NCI-H2227 treated with DMSO at 0.1 percent for 48 hours (cell line): ENCODE measurements at regions not wholly inside any gene's neighbourhood (a gene's known extent, or its start where the extent isn't known, plus 50 kb on each side); places are given as distances from the start of the nearest gene placed in this dataset.

Experiments
- DNase-seq: peaks from one replicate; lab custom pipeline; 2025; lab: John Stamatoyannopoulos, UW

DNA sequence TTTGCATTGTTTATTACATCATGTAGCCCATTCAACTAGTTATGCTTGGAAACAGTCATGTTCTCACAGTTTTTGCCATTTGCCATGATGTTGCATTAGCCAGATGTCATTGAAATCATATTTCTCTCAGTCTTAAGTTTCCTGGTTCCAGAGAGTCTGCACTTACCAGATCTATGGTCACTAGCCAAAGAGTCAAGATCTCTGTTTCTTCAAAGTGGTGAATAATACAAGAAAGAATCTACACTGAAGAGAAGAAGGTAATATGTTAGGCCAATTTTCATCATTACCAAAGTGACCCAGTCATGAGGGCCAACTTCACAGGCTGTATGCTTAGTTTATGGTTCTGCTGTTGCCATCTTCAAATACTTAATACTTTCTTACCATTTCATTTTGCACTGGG lies 89.0 kb upstream of the PHYHIPL start:
- no peak for DNase-seq

DNA sequence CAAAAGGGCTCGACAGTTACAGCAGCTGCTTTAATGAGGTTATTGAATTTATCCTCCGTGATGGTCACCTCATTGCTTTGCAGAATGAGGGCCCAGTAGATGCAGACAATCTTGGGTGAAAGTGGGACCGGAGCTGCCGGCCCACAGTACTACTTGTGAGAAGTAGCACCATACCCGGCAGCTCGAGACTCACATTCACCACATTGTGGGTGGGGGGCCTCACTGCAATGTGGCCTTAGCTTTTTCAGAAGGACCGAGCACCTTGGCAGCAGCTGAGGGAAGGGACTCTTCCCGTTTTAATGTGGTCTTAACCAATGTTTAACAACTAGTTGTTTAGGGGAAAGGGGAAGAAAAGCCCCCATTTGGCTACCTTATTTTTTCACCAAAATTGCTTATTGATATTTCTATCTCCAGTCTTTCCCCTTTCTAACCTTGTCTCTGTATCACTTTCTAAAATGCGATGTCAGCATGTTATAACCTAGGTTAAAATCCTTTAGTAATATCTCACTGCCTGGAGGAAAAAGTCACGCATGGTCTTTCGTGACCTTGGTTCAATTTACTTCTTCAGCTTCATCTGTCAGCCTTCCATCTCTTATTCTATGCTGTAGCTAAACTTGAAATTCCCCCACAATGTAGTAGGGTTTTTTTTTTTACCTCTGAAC lies 87.4 kb upstream of the PHYHIPL start:
- DNase-seq, result no peak

DNA sequence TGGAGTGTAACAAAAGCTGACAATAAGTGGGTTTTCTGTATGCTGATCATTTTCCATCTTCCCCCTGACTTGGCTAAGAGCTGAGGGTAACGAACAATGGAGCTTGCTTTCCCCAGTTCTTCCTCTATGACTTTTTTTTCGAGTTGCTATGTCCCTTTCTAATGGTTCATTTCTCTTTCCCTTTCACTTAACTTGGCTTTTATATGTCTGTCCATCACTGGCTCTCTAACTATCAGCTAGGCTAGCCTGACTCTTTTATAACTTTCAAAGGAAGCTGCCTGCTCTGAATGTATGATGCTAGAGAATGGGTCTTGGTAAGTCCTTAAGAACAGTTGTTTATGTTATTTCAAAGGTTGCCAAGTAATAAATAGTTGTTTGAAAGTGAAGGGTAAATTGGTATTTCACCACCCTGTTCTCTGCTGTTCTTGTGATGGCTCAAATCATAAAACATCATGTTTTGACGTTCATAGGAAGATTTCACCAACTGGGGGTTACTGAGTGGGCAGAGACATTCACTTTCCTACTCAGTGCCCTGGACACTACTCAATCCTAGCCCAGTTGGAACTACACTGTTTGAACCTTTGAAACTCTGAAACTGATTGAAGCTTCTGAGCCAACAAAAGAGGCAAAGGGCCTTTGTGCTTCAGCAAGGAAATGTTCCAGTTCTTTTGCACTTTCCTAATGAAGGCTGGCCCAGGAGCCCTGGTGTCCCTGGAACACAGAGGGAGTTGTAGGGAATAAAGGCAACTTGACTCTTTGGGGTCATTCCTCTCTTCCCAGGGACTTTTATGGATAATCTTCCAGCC lies 85.4 kb upstream of the PHYHIPL start:
- DNase-seq, result no peak

DNA sequence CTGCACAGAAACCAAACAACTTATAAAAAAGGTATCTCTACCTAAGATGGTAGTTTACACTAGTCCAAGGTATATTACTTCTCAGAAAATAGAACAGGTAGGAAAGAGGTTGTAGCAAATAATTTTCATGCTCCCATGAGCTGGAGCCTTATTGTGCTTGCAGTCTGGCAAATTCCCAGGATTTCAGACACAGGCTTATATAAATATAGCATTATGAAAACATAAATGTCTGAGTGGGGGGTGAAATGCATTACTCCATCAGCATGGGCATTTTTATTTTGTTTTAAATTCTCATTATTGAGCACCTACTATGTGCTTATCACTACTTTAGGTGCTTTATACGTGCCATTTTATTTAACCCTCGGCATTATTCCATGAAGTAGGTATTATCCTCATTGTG lies 83.0 kb upstream of the PHYHIPL start:
- DNase-seq, result no peak

DNA sequence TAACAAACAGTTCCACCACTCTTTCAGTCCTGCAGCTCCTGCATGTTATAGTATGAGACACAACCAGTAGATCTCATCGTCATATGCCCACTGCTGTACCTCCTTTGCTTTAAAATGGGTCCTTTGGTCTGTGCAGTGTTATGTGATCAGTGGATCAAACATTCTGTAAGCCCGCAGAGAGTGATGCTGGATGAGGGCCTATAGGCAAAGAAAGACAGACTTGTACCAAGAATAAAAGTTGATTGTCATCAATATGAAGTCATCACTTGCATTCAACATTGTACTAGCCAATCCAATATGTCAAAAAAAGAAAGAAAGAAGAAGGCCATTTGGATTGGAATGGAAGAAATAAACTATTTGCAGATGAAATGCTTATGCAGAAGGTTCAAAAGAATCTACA lies 79.8 kb upstream of the PHYHIPL start:
- DNase-seq, result no peak

DNA sequence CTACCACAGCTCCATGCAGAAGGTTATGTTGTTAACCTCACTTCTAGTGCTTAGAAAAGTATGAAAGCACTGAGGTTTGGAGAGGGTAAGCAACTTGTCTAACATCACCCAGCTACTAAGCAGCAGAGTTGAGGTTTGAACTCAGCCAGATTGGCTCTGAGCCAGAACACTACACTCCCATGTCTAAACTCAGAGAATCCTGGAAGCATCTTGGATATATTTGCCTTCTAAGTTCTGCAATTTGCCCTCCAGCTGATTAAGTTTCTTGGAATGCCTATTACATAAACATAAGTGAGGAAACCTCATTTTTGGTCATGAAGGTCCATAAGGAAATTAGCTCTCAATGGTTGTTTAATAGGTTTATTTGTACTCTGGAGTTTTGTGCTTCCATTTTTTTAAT lies 78.1 kb upstream of the PHYHIPL start:
- DNase-seq, result no peak

DNA sequence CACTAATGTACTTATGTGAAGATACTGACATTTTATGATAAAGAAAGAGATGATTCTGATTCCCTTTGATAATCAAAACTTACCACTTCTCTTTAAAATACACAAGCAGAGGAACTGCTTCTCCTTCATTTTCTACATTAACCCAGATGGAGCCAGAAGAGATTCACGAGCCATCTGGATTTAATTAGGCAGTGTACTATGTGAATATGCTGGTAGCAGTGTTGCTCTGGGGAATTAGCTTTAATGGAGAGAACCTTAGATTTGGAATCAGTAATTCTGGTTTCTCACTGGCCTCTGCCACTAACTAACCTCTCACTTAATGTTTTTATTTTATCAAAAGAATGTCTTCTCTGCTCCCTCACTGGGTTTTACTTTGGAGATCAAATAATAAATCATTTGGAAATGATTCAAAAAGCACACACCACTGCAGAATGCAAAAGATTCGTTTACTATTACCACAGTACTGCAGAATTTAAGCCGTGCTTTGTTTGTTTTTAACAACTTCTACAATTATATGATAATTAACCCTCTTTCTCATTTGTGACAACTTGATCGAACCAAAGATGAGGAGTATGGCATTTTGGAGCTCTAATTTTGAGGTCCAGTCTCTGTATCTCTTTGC lies 77.5 kb upstream of the PHYHIPL start:
- no peak for DNase-seq

DNA sequence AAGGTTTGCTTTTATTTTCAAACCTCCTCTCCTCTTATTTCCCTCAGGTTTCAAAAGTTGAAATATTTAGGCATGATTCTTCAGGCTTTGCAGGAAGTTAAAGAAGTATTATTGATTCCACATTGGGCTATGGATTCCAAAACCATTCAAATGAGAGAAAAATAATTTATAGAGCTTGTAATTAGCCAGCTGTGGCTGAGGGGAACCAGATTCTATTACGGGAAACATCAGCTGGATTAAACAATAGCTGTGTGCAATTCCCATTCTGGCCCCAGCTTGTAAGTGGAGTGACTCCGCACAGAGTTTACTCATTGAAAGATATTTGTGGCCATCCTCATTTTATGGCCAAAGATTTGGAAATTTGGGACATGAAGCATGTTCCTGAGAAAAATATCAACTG lies 77.0 kb upstream of the PHYHIPL start:
- no peak for DNase-seq

DNA sequence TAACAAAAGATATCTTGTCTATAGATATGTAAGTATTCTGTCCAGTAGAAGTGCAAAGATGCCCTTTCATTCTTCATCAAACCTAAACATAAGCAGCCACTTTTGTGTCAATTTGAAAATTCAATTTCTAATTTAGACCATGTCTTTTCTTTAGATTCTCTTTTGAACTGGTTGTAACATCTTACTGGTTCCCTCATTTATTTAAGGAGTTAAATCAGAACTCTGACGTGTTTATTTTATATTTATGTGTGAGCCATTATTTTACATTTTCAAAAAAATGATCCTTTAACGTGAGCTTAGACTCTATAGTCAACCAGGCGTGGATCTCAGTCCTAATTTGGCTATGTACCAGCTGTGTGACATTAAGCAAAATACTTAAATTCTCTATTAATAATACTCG lies 74.0 kb upstream of the PHYHIPL start:
- no peak for DNase-seq

DNA sequence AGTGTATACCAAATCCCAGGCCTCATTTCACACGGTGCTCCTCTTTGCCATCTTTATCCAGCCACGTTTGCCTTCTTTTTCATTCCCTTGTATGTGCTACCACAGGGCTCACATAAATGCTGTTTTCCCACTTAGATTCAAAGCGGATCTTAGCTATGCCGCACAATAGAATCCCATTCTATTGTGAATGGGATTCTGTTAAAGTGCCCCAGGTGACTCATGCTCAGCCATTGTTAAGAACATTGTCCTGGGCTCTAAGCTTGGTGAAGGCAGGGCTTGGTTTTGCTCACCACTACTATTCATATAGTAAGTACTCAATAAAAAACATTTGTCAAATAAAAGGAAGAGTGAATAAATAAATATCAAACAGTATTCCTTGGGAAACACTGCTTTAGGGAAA lies 72.3 kb upstream of the PHYHIPL start:
- no peak for DNase-seq

DNA sequence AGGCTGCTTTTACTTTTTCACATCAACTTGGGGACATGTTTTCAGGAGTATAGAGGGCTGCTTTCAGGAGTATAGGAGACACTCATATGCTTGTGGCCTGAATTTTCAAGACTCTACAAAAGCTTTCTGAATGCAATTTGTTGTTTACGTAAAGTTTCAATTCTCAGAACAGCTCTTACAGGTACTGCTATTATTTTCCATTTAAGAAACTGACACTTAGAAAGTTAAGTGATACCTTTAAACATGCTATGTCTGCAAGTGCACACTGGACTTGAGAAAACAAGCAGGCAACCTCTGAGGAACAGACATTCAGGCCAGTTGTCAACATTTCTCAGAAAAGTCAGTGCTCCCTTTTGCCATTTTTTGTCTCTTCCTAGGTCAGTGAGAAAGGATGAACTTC lies 70.0 kb upstream of the PHYHIPL start:
- DNase-seq, result no peak

DNA sequence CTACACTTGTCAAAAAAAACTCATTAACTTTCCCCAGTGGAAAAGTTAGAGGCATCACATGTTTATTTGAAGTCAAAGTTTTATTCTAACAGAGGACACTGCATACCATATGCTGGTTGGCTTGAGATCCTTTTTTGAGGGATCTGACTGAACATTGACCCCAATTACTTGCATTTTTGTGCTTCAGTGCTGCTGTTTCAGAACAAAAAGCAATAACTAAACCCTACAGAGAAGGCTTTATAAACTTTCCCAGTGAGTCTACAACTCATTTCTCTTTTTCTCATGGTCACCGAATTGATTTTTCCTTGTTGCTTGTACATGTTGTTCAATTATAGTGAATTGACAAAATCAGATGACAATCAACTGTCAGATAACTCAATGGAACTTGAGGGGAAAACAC lies 69.3 kb upstream of the PHYHIPL start:
- DNase-seq, result no peak

DNA sequence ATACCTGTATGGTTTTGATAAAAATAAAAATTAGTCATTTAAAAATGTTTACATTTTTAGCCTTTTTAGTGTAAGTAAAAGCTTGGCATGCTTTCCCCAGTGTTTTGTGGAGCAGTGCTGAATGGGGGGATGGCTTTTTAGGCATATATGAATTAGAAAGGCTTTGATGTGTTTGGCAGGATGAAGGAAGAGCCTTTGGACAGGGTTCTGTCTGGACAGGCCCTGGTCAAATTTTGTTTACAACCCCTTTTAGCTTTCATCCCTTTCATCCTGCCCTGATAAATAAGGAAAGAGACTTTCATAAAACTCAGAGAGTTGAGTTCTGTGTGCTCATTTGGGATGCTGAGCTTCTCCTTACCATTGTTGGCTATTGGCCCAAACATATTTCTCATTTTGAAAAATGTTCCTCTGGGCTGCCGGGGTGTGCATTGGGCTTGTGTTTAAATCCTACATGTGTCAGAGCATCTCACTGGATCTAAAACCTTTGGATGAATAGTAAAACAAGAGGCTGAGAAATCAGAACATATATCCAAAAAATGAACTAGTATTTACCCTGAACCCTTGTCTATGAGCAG lies 68.1 kb upstream of the PHYHIPL start:
- DNase-seq, result no peak

DNA sequence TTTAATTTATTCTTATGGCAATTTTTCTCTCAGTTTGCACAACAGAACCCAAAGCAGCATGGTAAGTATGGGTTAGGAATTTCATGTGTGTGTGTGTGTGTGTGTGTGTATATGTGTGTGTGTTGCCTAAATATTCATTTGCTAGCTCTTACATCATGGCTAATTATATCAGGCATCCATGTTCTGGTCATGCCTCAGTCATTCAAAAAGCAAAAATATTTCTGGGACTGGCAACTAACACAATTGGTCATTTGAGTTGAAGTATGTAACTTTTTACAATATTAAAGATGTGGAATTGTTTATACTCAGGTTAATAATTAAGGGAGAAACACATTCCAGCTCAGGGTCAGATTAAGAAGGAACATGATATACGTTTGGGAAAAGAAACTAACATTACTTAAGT lies 67.6 kb upstream of the PHYHIPL start:
- DNase-seq, result no peak

DNA sequence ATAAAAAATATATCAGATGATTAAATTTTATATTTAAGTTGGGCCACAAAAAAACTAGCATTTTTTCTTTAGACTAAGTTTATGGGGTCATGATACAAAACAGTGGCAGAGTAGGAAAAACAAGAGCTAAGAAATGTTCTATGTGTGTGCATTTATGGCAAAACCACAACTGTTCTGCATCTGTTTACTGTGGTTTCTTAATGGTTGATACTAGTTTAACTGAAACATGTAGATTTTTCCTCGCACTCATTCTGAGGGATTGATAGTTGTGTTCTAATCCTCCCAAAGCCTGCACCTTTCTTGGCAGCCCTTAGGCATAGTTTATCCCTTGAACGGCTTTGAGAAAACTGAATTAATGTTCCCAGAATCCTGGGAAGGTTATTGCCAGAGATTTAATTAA lies 66.6 kb upstream of the PHYHIPL start:
- DNase-seq, result no peak

DNA sequence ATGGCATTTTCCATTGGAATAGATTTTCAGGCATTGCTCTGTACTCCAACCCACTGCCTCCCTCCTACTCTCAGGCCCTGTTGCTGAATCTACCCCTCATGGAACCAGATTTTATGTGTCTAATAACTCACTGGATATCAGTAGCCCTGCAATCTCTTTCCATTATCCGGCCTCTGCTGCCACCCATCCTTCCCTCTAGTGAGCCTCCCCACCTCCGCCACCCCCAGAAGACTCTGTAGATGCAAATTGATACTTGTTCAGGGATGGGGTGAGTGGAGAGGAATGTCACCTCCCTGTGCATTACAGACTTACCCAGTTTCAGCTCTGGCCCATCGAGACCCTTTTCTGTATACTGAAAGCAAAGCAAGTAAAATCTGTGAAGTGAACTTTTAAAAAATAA lies 52.3 kb upstream of the PHYHIPL start:
- no peak for DNase-seq

DNA sequence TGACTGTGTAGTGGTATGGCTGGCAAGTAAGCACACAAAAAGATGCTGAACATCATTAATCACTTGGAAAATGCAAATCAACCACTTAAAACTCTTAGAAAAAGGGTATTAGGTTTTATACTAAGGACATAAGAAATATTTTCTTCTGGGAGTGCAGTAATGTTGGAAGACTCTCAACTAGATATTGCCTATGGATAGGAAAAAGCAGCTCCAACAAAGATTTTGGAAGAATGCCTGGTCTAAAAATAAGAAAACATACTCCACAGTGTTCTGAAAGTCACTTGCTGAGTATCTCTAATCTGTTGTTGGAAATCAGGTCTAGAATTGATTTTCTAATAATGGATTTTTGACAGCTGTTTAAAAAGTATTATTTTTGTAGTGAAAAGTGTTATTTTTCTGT lies 50.8 kb upstream of the PHYHIPL start:
- DNase-seq, result no peak

DNA sequence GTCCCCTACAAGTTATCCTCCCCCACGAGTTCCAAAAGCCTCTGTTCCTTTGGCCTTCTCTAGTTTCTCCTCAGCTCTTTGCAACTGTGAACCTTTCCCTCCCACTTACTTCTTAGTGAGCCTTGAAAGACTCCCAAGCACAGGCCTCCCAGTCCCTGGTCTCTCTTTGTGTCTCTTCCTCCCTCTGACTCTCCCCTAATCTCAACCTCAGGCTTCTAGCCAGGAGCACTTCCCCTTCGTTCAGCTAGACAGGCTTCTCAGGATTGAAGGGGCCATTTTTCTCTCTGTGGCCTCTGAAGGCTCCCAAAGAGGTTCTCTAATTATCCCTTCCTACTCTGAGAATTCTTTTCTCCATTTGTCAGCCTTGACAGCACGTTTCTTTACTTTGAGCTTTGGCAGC lies 50.2 kb upstream of the PHYHIPL start:
- DNase-seq, result no peak
